HL-60 (cell line): ENCODE measurements at regions not wholly inside any gene's neighbourhood (a gene's known extent, or its start where the extent isn't known, plus 50 kb on each side); places are given as distances from the start of the nearest gene placed in this dataset.

ENCODE experiments used
- DNase-seq, 2 experiments: peaks; one replicate each; pipeline ENCODE4 v3.0.0-alpha.2; 2010 to 2020; ENCODE audit warnings: low read depth in 1 of 2, low spot score in 1 of 2
- H3K27ac ChIP-seq: fragments of 250-450 bp; sonication (Bioruptor Pico); replicated peaks from 2 replicates; pipeline ENCODE4 v1.5.1; 2020; ENCODE audit warnings: mild to moderate bottlenecking, moderate library complexity
- H3K27me3 ChIP-seq: fragments of 250-450 bp; sonication (Bioruptor Pico); 2 replicates; pipeline ENCODE4 v1.5.1; 2021; ENCODE audit warnings: mild to moderate bottlenecking, moderate library complexity; ENCODE audit not compliant: insufficient read depth, poor library complexity, severe bottlenecking
- H3K4me3 ChIP-seq: replicated peaks from 2 replicates; pipeline ENCODE4 v1.5.1; 2011; ENCODE audit warnings: mild to moderate bottlenecking, control low read depth, low read length; ENCODE audit not compliant: insufficient read depth
- GABPA ChIP-seq: IDR thresholded peaks from 2 replicates; pipeline ENCODE4 v1.6.1; 2012; ENCODE audit warnings: low read depth
- POLR2AphosphoS5 ChIP-seq: IDR thresholded peaks from 2 replicates; pipeline ENCODE4 v1.6.1; 2012; ENCODE audit warnings: low read depth
- SPI1 ChIP-seq: IDR thresholded peaks from 2 replicates; pipeline ENCODE4 v1.6.1; 2012; ENCODE audit warnings: low read depth, mild to moderate bottlenecking, borderline replicate concordance
- TF ChIP-seq, protein P1 (sequence below): IDR thresholded peaks from one replicate; pipeline ENCODE4 v1.5.1; 2011; ENCODE audit warnings: low read length, control low read depth, inconsistent platforms; ENCODE audit not compliant: insufficient read depth
- TF ChIP-seq, protein P2 (sequence below): IDR thresholded peaks from 2 replicates; pipeline ENCODE4 v1.6.1; 2012; ENCODE audit warnings: low read depth; ENCODE audit not compliant: insufficient replicate concordance

- Histone ChIP-seq H3K27ac (no peak overlapping the region), H3K27me3 (no peaks in the 10 kb centered on the region), H3K4me3 (no peak overlapping the region)
- no peak for DNase-seq
- no peak for TF ChIP-seq POLR2AphosphoS5
- TF ChIP-seq SPI1, result no peak
- TF ChIP-seq, protein P1, sequence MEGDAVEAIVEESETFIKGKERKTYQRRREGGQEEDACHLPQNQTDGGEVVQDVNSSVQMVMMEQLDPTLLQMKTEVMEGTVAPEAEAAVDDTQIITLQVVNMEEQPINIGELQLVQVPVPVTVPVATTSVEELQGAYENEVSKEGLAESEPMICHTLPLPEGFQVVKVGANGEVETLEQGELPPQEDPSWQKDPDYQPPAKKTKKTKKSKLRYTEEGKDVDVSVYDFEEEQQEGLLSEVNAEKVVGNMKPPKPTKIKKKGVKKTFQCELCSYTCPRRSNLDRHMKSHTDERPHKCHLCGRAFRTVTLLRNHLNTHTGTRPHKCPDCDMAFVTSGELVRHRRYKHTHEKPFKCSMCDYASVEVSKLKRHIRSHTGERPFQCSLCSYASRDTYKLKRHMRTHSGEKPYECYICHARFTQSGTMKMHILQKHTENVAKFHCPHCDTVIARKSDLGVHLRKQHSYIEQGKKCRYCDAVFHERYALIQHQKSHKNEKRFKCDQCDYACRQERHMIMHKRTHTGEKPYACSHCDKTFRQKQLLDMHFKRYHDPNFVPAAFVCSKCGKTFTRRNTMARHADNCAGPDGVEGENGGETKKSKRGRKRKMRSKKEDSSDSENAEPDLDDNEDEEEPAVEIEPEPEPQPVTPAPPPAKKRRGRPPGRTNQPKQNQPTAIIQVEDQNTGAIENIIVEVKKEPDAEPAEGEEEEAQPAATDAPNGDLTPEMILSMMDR, result no peak
- TF ChIP-seq, protein P2, sequence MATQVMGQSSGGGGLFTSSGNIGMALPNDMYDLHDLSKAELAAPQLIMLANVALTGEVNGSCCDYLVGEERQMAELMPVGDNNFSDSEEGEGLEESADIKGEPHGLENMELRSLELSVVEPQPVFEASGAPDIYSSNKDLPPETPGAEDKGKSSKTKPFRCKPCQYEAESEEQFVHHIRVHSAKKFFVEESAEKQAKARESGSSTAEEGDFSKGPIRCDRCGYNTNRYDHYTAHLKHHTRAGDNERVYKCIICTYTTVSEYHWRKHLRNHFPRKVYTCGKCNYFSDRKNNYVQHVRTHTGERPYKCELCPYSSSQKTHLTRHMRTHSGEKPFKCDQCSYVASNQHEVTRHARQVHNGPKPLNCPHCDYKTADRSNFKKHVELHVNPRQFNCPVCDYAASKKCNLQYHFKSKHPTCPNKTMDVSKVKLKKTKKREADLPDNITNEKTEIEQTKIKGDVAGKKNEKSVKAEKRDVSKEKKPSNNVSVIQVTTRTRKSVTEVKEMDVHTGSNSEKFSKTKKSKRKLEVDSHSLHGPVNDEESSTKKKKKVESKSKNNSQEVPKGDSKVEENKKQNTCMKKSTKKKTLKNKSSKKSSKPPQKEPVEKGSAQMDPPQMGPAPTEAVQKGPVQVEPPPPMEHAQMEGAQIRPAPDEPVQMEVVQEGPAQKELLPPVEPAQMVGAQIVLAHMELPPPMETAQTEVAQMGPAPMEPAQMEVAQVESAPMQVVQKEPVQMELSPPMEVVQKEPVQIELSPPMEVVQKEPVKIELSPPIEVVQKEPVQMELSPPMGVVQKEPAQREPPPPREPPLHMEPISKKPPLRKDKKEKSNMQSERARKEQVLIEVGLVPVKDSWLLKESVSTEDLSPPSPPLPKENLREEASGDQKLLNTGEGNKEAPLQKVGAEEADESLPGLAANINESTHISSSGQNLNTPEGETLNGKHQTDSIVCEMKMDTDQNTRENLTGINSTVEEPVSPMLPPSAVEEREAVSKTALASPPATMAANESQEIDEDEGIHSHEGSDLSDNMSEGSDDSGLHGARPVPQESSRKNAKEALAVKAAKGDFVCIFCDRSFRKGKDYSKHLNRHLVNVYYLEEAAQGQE, result no peak
- no peak for TF ChIP-seq GABPA
Measured at GRCh38 chr5:102663749-102664530, 91.2 kb upstream of the PAM start.

DNA sequence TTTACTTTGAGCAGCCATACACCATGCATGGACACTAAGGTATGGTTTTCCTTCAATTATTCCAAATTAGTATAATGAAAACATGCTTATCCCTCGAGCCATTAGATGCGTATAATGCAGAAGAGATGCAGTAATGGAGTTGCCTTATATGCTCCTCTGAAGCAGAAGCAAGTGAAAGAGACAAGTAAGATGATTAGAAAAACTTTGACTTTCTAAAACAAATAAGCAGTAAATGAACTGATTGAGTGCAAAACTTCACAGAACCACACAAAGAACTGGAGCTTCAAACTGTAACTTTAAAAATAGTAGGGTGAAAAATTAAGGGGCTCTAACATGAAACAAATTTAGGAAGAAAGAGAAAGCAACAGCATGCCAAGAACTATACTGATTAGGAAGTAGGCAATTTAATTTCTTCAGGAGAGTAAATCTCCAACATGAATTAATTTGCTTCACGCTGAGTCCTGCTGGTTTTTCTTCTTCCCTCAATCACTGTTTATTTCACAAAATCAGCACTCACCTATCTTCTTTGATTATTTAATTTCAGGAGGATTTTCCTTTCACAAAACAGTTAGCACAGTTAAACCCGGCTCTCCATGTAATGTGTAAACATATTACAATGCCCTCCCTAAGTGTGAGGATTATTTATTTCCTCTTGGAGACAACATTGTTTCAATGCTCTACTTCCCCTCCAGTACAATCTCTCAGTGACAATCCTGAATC lies 90.3 kb upstream of the PAM start:
- H3K27ac ChIP-seq, result no peak overlapping the region
- no peak for DNase-seq
- no peaks in the 10 kb centered on the region for H3K27me3 ChIP-seq
- H3K4me3 ChIP-seq, result no peak overlapping the region
- TF ChIP-seq SPI1, result no peak
- TF ChIP-seq, protein P1, result no peak
- TF ChIP-seq, protein P2, result no peak
- TF ChIP-seq POLR2AphosphoS5, result no peak
- no peak for TF ChIP-seq GABPA

- TF ChIP-seq, protein P2, result no peak
- TF ChIP-seq POLR2AphosphoS5 (no peak), GABPA (no peak), SPI1 (no peak)
- no peak for DNase-seq
- no peak overlapping the region for H3K4me3 ChIP-seq
- no peaks in the 10 kb centered on the region for H3K27me3 ChIP-seq
- H3K27ac ChIP-seq, result no peak overlapping the region
Measured at GRCh38 chr5:102666164-102666946, 88.8 kb upstream of the PAM start.
